GM12878 (cell line): ENCODE measurements at regions not wholly inside any gene's neighbourhood (a gene's known extent, or its start where the extent isn't known, plus 50 kb on each side); places are given as distances from the start of the nearest gene placed in this dataset.

ENCODE experiments used
- ATAC-seq: fragments of 200-7000 bp; cut with Tn5 transposase; 3 replicates; pipeline ENCODE4 v1.9.1; 2020; ENCODE audit warnings: mild to moderate bottlenecking, moderate library complexity
- BruUV-seq: library from RNA; stranded (reverse); fragments of 400-500 nt; replicated peaks from 2 replicates; lab custom pipeline; 2021; lab: Mats Ljungman, UMichigan
- CTCF ChIA-PET: fragments of 300-600 bp; sonication (Branson Sonifier 250); formaldehyde crosslinking; extraction: SDS; loops from one replicate; lab custom pipeline; 2021; ENCODE audit warnings: inconsistent platforms; lab: Yijun Ruan, JAX
- POLR2A ChIA-PET: fragments of 350-600 bp; formaldehyde crosslinking; extraction: SDS; loops from one replicate; lab custom pipeline; 2021; ENCODE audit warnings: inconsistent platforms; lab: Charles Lee
- RAD21 ChIA-PET: fragments of 300-600 bp; sonication (Branson Sonifier 250); formaldehyde crosslinking; loops from one replicate; lab custom pipeline; 2023; ENCODE audit warnings: antibody characterized with exemption; ENCODE audit not compliant: unreplicated experiment; lab: Charles Lee
- SMC1A ChIA-PET: fragments of 300-600 bp; sonication (Branson Sonifier 250); formaldehyde crosslinking; loops from one replicate; lab custom pipeline; 2023; ENCODE audit not compliant: unreplicated experiment, uncharacterized antibody; lab: Charles Lee
- DNase-seq: peaks from one replicate; pipeline ENCODE4 v3.0.0-alpha.2; 2011; ENCODE audit warnings: low read depth, low spot score
- FAIRE-seq: peaks from 3 replicates; lab custom pipeline; 2011; peaks lifted over from hg19 to GRCh38; lab: Jason Lieb, UNC
- H2AFZ ChIP-seq: 2 replicates; pipeline ENCODE4 v1.6.0; 2011; ENCODE audit warnings: low read depth, low read length, control low read depth; ENCODE audit not compliant: control insufficient read depth
- H3K27ac ChIP-seq: 2 replicates; pipeline ENCODE4 v1.5.1; 2011; ENCODE audit warnings: control low read depth; ENCODE audit not compliant: control insufficient read depth, insufficient read depth
- H3K27me3 ChIP-seq, 2 experiments: replicated peaks in 1 of 2; 2 replicates each; pipeline versions ENCODE4 v1.6.0 to v1.6.1; 2011; ENCODE audit warnings: low read length in 1 of 2; ENCODE audit not compliant: control insufficient read depth in 2 of 2, insufficient read depth in 2 of 2
- H3K36me3 ChIP-seq, 2 experiments: 2 replicates each; pipeline ENCODE4 v1.5.1; 2011; ENCODE audit warnings: low read length in 1 of 2; ENCODE audit not compliant: control insufficient read depth in 2 of 2, insufficient read depth in 2 of 2
- H3K4me1 ChIP-seq: 2 replicates; pipeline ENCODE4 v1.6.1; 2011; ENCODE audit warnings: mild to moderate bottlenecking, low read length, moderate library complexity, mixed read lengths; ENCODE audit not compliant: control insufficient read depth, insufficient read depth
- H3K4me2 ChIP-seq: 2 replicates; pipeline ENCODE4 v1.6.0; 2011; ENCODE audit warnings: control low read depth; ENCODE audit not compliant: control insufficient read depth, insufficient read depth
- H3K4me3 ChIP-seq: fragments of 200-600 bp; sonication (generic); 2 replicates; pipeline ENCODE4 v1.5.1; 2016
- H3K79me2 ChIP-seq: 2 replicates; pipeline ENCODE4 v1.6.0; 2011; ENCODE audit warnings: low read length; ENCODE audit not compliant: control insufficient read depth, insufficient read depth
- H3K9ac ChIP-seq: 2 replicates; pipeline ENCODE4 v1.8.0; 2011; ENCODE audit warnings: low read length, control low read depth, mixed read lengths; ENCODE audit not compliant: control insufficient read depth, insufficient read depth
- H3K9me3 ChIP-seq: replicated peaks from 3 replicates; pipeline ENCODE4 v1.5.1; 2011; ENCODE audit warnings: mild to moderate bottlenecking, low read length; ENCODE audit not compliant: control insufficient read depth, insufficient read depth
- H4K20me1 ChIP-seq: 2 replicates; pipeline ENCODE4 v1.6.0; 2011; ENCODE audit not compliant: control insufficient read depth, insufficient read depth
- EGR1 ChIP-seq, 2 experiments: IDR thresholded peaks; 1 replicate in 1 of 2; 2 replicates in 1 of 2; pipeline ENCODE4 v1.6.1; 2011 to 2012; ENCODE audit warnings: low read depth in 2 of 2, low read length in 2 of 2, borderline replicate concordance in 1 of 2, mild to moderate bottlenecking in 1 of 2, moderate library complexity in 1 of 2
- ESRRA ChIP-seq: IDR thresholded peaks from 2 replicates; pipeline ENCODE4 v1.6.1; 2012; ENCODE audit warnings: mild to moderate bottlenecking, low read length, improper control_type of control experiment
- IKZF2 ChIP-seq, 2 experiments: fragments of 450-650 bp; IDR thresholded peaks; 2 replicates each; pipeline ENCODE4 v1.6.1; 2017; ENCODE audit warnings: mild to moderate bottlenecking in 2 of 2, moderate library complexity in 2 of 2
- NFXL1 ChIP-seq: fragments of 450-650 bp; IDR thresholded peaks from 2 replicates; pipeline ENCODE4 v1.6.1; 2017; ENCODE audit warnings: antibody characterized with exemption, mild to moderate bottlenecking, borderline replicate concordance
- NFYA ChIP-seq: IDR thresholded peaks from 2 replicates; pipeline ENCODE4 v1.6.1; 2011; ENCODE audit warnings: low read depth, mild to moderate bottlenecking, low read length, improper control_type of control experiment, borderline replicate concordance
- NR2C1 ChIP-seq: fragments of 450-650 bp; IDR thresholded peaks from 2 replicates; pipeline ENCODE4 v1.6.1; 2017; ENCODE audit warnings: antibody characterized with exemption, mild to moderate bottlenecking, moderate library complexity
- SUPT20H ChIP-seq: IDR thresholded peaks from 2 replicates; pipeline ENCODE4 v1.6.1; 2011; ENCODE audit warnings: low read depth, mild to moderate bottlenecking, low read length, moderate library complexity, borderline replicate concordance; ENCODE audit not compliant: control insufficient read depth
- TAF1 ChIP-seq: IDR thresholded peaks from 2 replicates; pipeline ENCODE4 v1.6.1; 2011; ENCODE audit warnings: mild to moderate bottlenecking, low read depth, low read length, borderline replicate concordance
- TARDBP ChIP-seq: IDR thresholded peaks from 2 replicates; pipeline ENCODE4 v1.6.1; 2016; ENCODE audit warnings: borderline replicate concordance
- ZNF207 ChIP-seq: fragments of 450-650 bp; IDR thresholded peaks from 2 replicates; pipeline ENCODE4 v1.6.1; 2014; ENCODE audit warnings: antibody characterized with exemption, mild to moderate bottlenecking, borderline replicate concordance
- WGBS: methylation state at CpG from one replicate; pipeline ENCODE4 v1.1.6; 2016; ENCODE audit warnings: low lambda C conversion rate; ENCODE audit not compliant: insufficient replicate concordance, insufficient coverage; ENCODE audit errors: missing lambda C conversion rate; 5-methylcytosine and 5-hydroxymethylcytosine counted together
- in situ Hi-C: fragments of 300-500 bp; cut with MboI; formaldehyde crosslinking; loops from 9 replicates; pipeline ENCODE4 v1.14.3; 2018; ENCODE audit warnings: mixed read lengths
- intact Hi-C: fragments of 100-400 bp; cut with micrococcal nuclease; formaldehyde crosslinking; loops from one replicate; pipeline ENCODE4 v1.14.2; 2022; ENCODE audit not compliant: unreplicated experiment
- TF ChIP-seq, protein P1 (sequence below): fragments of 450-650 bp; IDR thresholded peaks from 2 replicates; pipeline ENCODE4 v1.6.1; 2018; ENCODE audit warnings: mild to moderate bottlenecking, low read depth, moderate library complexity; ENCODE audit not compliant: partially characterized antibody
- TF ChIP-seq, protein P2 (sequence below): fragments of 450-650 bp; IDR thresholded peaks from 2 replicates; pipeline ENCODE4 v1.6.1; 2016; ENCODE audit warnings: mild to moderate bottlenecking
- TF ChIP-seq, protein P3 (sequence below): fragments of 450-650 bp; formaldehyde crosslinking; IDR thresholded peaks from 2 replicates; pipeline ENCODE4 v1.5.0; 2022; ENCODE audit warnings: mild to moderate bottlenecking, missing genetic modification characterization

DNA sequence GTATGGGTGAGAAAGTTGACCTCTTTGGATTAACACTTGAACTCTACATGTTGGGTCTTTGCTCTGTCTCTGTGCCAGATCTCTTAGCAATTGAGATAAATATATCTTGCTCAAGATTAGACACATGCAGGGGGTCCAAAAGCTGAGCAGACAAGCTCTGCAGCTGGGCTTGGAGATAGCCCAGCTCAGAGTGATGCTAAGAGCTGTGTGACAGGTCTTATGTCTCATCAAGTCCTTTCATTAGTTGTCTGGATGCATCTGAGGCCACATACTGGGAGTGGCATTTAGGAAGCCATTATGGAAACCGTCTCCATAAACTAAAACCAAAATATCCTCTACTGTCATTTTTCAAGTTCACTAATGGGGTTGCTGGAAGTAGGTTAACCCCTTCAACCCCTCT lies 289.4 kb upstream of the DUSP10 start (continued):
- TF ChIP-seq, protein P1, sequence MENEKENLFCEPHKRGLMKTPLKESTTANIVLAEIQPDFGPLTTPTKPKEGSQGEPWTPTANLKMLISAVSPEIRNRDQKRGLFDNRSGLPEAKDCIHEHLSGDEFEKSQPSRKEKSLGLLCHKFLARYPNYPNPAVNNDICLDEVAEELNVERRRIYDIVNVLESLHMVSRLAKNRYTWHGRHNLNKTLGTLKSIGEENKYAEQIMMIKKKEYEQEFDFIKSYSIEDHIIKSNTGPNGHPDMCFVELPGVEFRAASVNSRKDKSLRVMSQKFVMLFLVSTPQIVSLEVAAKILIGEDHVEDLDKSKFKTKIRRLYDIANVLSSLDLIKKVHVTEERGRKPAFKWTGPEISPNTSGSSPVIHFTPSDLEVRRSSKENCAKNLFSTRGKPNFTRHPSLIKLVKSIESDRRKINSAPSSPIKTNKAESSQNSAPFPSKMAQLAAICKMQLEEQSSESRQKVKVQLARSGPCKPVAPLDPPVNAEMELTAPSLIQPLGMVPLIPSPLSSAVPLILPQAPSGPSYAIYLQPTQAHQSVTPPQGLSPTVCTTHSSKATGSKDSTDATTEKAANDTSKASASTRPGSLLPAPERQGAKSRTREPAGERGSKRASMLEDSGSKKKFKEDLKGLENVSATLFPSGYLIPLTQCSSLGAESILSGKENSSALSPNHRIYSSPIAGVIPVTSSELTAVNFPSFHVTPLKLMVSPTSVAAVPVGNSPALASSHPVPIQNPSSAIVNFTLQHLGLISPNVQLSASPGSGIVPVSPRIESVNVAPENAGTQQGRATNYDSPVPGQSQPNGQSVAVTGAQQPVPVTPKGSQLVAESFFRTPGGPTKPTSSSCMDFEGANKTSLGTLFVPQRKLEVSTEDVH, result no peak
- no peak for TF ChIP-seq NFXL1
- TF ChIP-seq, protein P2, sequence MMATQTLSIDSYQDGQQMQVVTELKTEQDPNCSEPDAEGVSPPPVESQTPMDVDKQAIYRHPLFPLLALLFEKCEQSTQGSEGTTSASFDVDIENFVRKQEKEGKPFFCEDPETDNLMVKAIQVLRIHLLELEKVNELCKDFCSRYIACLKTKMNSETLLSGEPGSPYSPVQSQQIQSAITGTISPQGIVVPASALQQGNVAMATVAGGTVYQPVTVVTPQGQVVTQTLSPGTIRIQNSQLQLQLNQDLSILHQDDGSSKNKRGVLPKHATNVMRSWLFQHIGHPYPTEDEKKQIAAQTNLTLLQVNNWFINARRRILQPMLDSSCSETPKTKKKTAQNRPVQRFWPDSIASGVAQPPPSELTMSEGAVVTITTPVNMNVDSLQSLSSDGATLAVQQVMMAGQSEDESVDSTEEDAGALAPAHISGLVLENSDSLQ, result no peak
- no peak for TF ChIP-seq NFYA
- no peak for TF ChIP-seq SUPT20H
- TF ChIP-seq NR2C1, result no peak

DNA sequence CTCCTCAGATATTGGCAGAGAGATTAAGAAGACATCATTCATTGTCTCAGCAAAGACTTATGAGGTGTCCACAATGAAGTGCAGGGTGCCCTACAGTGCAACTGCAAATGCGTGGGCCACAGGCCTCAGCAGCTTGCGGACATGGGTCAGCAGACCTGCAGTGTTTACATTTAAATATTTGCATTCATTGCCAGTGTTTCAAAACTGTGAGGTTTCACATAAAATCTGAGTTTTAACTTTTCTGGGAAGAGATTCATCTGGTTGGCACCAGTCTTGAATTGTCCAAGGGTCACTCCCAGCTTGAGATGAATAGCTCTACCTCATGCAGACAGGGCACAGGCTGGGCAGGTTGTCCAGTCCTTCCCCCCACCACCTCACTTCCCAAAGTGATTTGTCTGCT lies 286.8 kb upstream of the DUSP10 start:
- Histone ChIP-seq H3K27ac (no peak overlapping the region), H3K36me3 (no peaks in the 10 kb centered on the region), H3K4me2 (no peak overlapping the region), H3K4me1 (no peaks in the 10 kb centered on the region), H3K9me3 (no peaks in the 10 kb centered on the region), H4K20me1 (no peaks in the 10 kb centered on the region), H3K27me3 (no peaks in the 10 kb centered on the region), H3K79me2 (no peaks in the 10 kb centered on the region), H3K9ac (no peak overlapping the region), H2AFZ (no peak overlapping the region), H3K4me3 (no peak overlapping the region)
- ChIA-PET RAD21 (interaction anchor here (0.8 kb wide), 1 partner anchor 15 kb away, joined by 3 read pairs; no protein-coding TSS in a partner anchor), SMC1A (interaction anchor here (0.9 kb wide), 1 partner anchor 19 kb away, joined by 3 read pairs; no protein-coding TSS in a partner anchor), POLR2A (no interaction called here), CTCF (interaction anchor here (0.8 kb wide), 1 partner anchor 19 kb away, joined by 3 read pairs; no protein-coding TSS in a partner anchor)
- in situ Hi-C loops, result no loop called here
- whole genome bisulfite sequencing, result 52% methylated on average over 2 of the region's 2 CpGs
- FAIRE-seq (no peak), ATAC-seq (no peak), DNase-seq (no peak)
- intact Hi-C loops, result no loop called here
- BruUV-seq, result no TSS peak
- TF ChIP-seq, protein P3, sequence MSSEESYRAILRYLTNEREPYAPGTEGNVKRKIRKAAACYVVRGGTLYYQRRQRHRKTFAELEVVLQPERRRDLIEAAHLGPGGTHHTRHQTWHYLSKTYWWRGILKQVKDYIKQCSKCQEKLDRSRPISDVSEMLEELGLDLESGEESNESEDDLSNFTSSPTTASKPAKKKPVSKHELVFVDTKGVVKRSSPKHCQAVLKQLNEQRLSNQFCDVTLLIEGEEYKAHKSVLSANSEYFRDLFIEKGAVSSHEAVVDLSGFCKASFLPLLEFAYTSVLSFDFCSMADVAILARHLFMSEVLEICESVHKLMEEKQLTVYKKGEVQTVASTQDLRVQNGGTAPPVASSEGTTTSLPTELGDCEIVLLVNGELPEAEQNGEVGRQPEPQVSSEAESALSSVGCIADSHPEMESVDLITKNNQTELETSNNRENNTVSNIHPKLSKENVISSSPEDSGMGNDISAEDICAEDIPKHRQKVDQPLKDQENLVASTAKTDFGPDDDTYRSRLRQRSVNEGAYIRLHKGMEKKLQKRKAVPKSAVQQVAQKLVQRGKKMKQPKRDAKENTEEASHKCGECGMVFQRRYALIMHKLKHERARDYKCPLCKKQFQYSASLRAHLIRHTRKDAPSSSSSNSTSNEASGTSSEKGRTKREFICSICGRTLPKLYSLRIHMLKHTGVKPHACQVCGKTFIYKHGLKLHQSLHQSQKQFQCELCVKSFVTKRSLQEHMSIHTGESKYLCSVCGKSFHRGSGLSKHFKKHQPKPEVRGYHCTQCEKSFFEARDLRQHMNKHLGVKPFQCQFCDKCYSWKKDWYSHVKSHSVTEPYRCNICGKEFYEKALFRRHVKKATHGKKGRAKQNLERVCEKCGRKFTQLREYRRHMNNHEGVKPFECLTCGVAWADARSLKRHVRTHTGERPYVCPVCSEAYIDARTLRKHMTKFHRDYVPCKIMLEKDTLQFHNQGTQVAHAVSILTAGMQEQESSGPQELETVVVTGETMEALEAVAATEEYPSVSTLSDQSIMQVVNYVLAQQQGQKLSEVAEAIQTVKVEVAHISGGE (CRISPR knock-in tag), result no peak
- TF ChIP-seq IKZF2 (IDR thresholded peaks at IDR 0.05) (no peak), ESRRA (no peak), TARDBP (no peak), ZNF207 (no peak), TAF1 (no peak), EGR1 (IDR thresholded peaks at IDR 0.05; ENCODE audit: borderline replicate concordance in 1 of 2, low read depth in 2 of 2, low read length in 2 of 2) (no peak)
- TF ChIP-seq, protein P2, result no peak
